ENCODE measurements at regions not wholly inside any gene's neighbourhood (a gene's known extent, or its start where the extent isn't known, plus 50 kb on each side); places are given as distances from the start of the nearest gene placed in this dataset.
A peak's percentile ranks its signal among the peaks of the same experiment; 100 is the strongest.
"Not testable (repeated sequence)": the region's sequence is repeated elsewhere in the genome, so short reads cannot be mapped to it uniquely, and the experiment has no call there.

DNA sequence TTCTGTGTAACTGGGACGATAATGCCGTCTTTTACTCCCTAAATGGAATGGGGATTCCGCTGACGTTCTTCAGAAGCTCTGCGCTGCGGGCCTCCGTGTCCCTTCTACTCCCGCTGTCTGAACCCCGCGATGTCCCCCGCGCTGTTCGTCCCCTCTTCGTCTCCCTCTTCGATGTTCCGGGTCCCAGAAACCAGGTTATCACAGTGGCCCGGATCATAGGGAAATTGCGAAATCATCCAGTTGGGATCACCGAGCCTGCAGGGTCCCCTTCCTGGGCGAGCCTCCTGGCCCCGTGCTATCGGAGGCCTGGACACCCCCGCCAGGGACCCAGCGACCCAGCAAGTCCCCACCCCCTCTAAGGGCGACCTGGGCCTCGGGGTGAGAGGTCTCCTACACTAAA is 154.2 kb downstream of the PPIAL4G start:
- peak overlapping the region in 2 of 10 donors; percentile 27 to 37 for H3K4me3 Mint-ChIP-seq
- peaks cover 0 to 10% (median 2%) of the 10 kb centered on the region in 11 donors for H3K9me3 Mint-ChIP-seq
- CTCF ChIA-PET, result no interaction called here
- Histone ChIP-seq H3K36me3 (ENCODE audit: control insufficient read depth in 2 of 3, insufficient read depth in 3 of 3, low read length in 3 of 3) (no peaks in the 10 kb centered on the region), H3K4me1 (ENCODE audit: control insufficient read depth in 2 of 2, insufficient read depth in 2 of 2, low read length in 2 of 2) (peaks cover 0 to 2% of the 10 kb centered on the region in 2 donors), H3K27ac (ENCODE audit: low read depth, low read length) (no peak overlapping the region), H3K9me3 (ENCODE audit: control insufficient read depth in 2 of 3, low read length in 3 of 3) (no peaks in the 10 kb centered on the region), H3K27me3 (ENCODE audit: control insufficient read depth in 2 of 2, insufficient read depth in 2 of 2, low read length in 2 of 2) (no peaks in the 10 kb centered on the region), H3K4me3 (ENCODE audit: low read length) (no peak overlapping the region)
- POLR2A ChIA-PET, result no interaction called here
- H3K27ac Mint-ChIP-seq, result no peak overlapping the region
- peaks cover 10 to 61% (median 34%) of the 10 kb centered on the region in 5 donors for H3K27me3 Mint-ChIP-seq
- DNase-seq (no peak), ATAC-seq (no peak)
- intact Hi-C loops (cut with micrococcal nuclease), result loop anchor here in 1 of 2 donors (1.0 kb wide), 1 partner anchor 9 kb away; no protein-coding TSS in a partner anchor
- peaks cover 2 to 11% (median 7%) of the 10 kb centered on the region in 7 donors for H3K4me1 Mint-ChIP-seq
- peaks cover 0 to 11% (median 4%) of the 10 kb centered on the region in 5 donors for H3K36me3 Mint-ChIP-seq

DNA sequence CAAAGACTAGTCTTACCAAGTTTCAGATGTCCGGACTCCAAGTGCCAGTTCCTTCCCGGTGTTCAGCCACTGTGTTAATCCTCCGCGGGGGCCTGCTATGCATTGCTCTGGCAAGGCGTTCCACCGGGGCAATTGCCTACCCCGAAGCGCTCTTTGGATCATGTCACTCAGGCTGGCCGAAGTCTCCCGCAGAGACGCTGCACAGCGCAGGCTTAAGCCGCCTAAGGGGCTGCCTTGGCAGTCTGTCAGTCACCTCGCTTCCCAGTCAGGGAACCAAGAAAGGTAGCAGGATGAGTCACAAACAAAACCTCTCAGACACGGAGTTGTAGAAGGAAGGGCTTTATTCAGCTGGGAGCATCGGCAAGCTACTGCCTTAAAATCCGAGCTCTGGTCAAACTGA is 158.1 kb downstream of the PPIAL4G start:
- H3K4me1 ChIP-seq (ENCODE audit: control insufficient read depth in 2 of 2, insufficient read depth in 2 of 2, low read length in 2 of 2); intact Hi-C loops (cut with micrococcal nuclease); H3K27ac Mint-ChIP-seq; H3K9me3 Mint-ChIP-seq; H3K4me3 Mint-ChIP-seq; ATAC-seq; H3K27me3 ChIP-seq (ENCODE audit: control insufficient read depth in 2 of 2, insufficient read depth in 2 of 2, low read length in 2 of 2); POLR2A ChIA-PET; H3K9me3 ChIP-seq (ENCODE audit: control insufficient read depth in 2 of 3, low read length in 3 of 3); H3K27ac ChIP-seq (ENCODE audit: low read depth, low read length); CTCF ChIA-PET; H3K36me3 ChIP-seq (ENCODE audit: control insufficient read depth in 2 of 3, insufficient read depth in 3 of 3, low read length in 3 of 3); DNase-seq; H3K4me3 ChIP-seq (ENCODE audit: low read length): not testable (repeated sequence)
- Mint-ChIP-seq H3K4me1 (peaks cover 4 to 12% (median 6%) of the 10 kb centered on the region in 7 donors), H3K27me3 (peaks cover 10 to 53% (median 25%) of the 10 kb centered on the region in 5 donors), H3K36me3 (peaks cover 0 to 11% (median 0%) of the 10 kb centered on the region in 5 donors)

DNA sequence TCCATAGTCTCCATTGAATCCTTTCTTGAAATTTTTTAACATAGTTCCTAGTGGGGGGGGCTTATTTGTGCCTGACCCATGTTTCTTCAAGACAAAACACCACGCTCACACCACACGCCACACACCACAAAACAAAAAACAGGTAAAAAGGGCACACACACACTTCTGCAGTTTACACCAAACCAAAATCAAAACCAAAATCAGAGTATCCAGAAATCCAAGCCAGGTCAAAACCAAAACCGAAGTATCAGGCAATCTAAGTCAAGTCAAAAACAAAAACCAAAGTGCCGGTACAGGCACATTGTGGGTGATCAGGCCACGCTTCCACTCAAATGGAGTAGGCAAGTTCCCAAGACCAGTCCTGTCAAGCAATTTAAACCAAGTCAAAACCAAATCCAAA is 158.6 kb downstream of the PPIAL4G start:
- H3K27me3 ChIP-seq (ENCODE audit: control insufficient read depth in 2 of 2, insufficient read depth in 2 of 2, low read length in 2 of 2); H3K27ac Mint-ChIP-seq; ATAC-seq; POLR2A ChIA-PET; H3K4me1 ChIP-seq (ENCODE audit: control insufficient read depth in 2 of 2, insufficient read depth in 2 of 2, low read length in 2 of 2); H3K9me3 ChIP-seq (ENCODE audit: control insufficient read depth in 2 of 3, low read length in 3 of 3); H3K36me3 ChIP-seq (ENCODE audit: control insufficient read depth in 2 of 3, insufficient read depth in 3 of 3, low read length in 3 of 3); intact Hi-C loops (cut with micrococcal nuclease); H3K4me3 ChIP-seq (ENCODE audit: low read length); H3K4me3 Mint-ChIP-seq; H3K27ac ChIP-seq (ENCODE audit: low read depth, low read length); H3K9me3 Mint-ChIP-seq; CTCF ChIA-PET; DNase-seq: not testable (repeated sequence)
- Mint-ChIP-seq H3K4me1 (peaks cover 5 to 13% (median 7%) of the 10 kb centered on the region in 7 donors), H3K27me3 (peaks cover 6 to 50% (median 20%) of the 10 kb centered on the region in 5 donors), H3K36me3 (peaks cover 0 to 11% (median 0%) of the 10 kb centered on the region in 5 donors)

DNA sequence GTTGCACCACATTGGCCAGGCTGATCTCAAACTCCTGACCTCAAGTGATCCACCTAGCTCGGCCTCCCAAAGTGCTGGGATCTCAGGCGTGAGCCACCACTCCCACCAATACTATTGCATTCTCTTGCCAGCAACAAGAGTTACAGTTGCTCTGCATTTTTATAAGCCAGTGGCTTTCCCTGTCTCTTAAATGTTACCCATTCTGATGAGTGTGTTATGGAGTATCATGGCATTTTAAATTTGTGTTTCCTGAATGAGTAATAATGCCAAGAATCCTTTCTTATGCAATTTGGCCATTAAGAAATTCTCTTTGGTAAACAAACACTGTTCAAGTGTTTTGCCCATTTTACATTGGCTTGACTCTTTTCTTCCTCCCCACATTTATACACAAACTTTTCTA is 163.0 kb downstream of the PPIAL4G start:
- peaks cover 16 to 43% (median 27%) of the 10 kb centered on the region in 7 donors for H3K4me1 Mint-ChIP-seq
- POLR2A ChIA-PET; H3K9me3 Mint-ChIP-seq; H3K4me3 Mint-ChIP-seq; H3K4me3 ChIP-seq (ENCODE audit: low read length); DNase-seq; ATAC-seq; H3K27ac ChIP-seq (ENCODE audit: low read depth, low read length); CTCF ChIA-PET; H3K27me3 ChIP-seq (ENCODE audit: control insufficient read depth in 2 of 2, insufficient read depth in 2 of 2, low read length in 2 of 2); H3K9me3 ChIP-seq (ENCODE audit: control insufficient read depth in 2 of 3, low read length in 3 of 3); H3K36me3 ChIP-seq (ENCODE audit: control insufficient read depth in 2 of 3, insufficient read depth in 3 of 3, low read length in 3 of 3); H3K36me3 Mint-ChIP-seq: not testable (repeated sequence)
- H3K27ac Mint-ChIP-seq, result peak overlapping the region in 1 of 9 donors; percentile 9
- intact Hi-C loops (cut with micrococcal nuclease), result loop anchor here in 1 of 2 donors (1.0 kb wide), 1 partner anchor 8 kb away; no protein-coding TSS in a partner anchor
- H3K27me3 Mint-ChIP-seq, result peaks cover 0 to 56% (median 9%) of the 10 kb centered on the region in 5 donors
- H3K4me1 ChIP-seq (ENCODE audit: control insufficient read depth in 2 of 2, insufficient read depth in 2 of 2, low read length in 2 of 2), result peaks cover 10 to 16% of the 10 kb centered on the region in 2 donors

- H3K9me3 ChIP-seq (ENCODE audit: control insufficient read depth in 2 of 3, low read length in 3 of 3), result no peaks in the 10 kb centered on the region
- peaks cover 16 to 42% (median 27%) of the 10 kb centered on the region in 7 donors for H3K4me1 Mint-ChIP-seq
- H3K9me3 Mint-ChIP-seq, result peaks cover 0 to 7% (median 0%) of the 10 kb centered on the region in 11 donors
- H3K4me1 ChIP-seq (ENCODE audit: control insufficient read depth in 2 of 2, insufficient read depth in 2 of 2, low read length in 2 of 2), result peaks cover 10 to 16% of the 10 kb centered on the region in 2 donors
- ATAC-seq, result no peak
- peak overlapping the region in 6 of 9 donors; percentile 3 to 87 (median 64) for H3K27ac Mint-ChIP-seq
- CTCF ChIA-PET, result no interaction called here
- intact Hi-C loops (cut with micrococcal nuclease), result loop anchor here (5.0 to 10.0 kb wide), 3 partner anchors 33 to 1234 kb away; no protein-coding TSS in a partner anchor
- H3K27me3 ChIP-seq (ENCODE audit: control insufficient read depth in 2 of 2, insufficient read depth in 2 of 2, low read length in 2 of 2), result no peaks in the 10 kb centered on the region
- H3K27me3 Mint-ChIP-seq, result peaks cover 0 to 56% (median 10%) of the 10 kb centered on the region in 5 donors
- POLR2A ChIA-PET, result interaction anchor here (1.6 kb wide), 1 partner anchor 16 kb away, joined by 7 read pairs; no protein-coding TSS in a partner anchor
- H3K36me3 Mint-ChIP-seq, result no peaks in the 10 kb centered on the region
- peak overlapping the region; percentile 67 for H3K4me3 ChIP-seq (ENCODE audit: low read length)
- H3K36me3 ChIP-seq (ENCODE audit: control insufficient read depth in 2 of 3, insufficient read depth in 3 of 3, low read length in 3 of 3), result no peaks in the 10 kb centered on the region
- peak overlapping the region; percentile 86 to 98 (median 94) for H3K4me3 Mint-ChIP-seq
- H3K27ac ChIP-seq (ENCODE audit: low read depth, low read length), result no peak overlapping the region
- DNase-seq, result no peak
Observed at GRCh38 chr1:148318904-148319242, 164.2 kb downstream of the PPIAL4G start.

GRCh38 chr1:148318123-148318903 is 164.8 kb downstream of the PPIAL4G start:
- H3K4me3 Mint-ChIP-seq, result peak overlapping the region; percentile 86 to 98 (median 94)
- ATAC-seq, result peak; percentile 87
- H3K9me3 Mint-ChIP-seq, result peaks cover 0 to 8% (median 0%) of the 10 kb centered on the region in 11 donors
- ChIA-PET POLR2A (interaction anchor here (1.6 kb wide), 1 partner anchor 16 kb away, joined by 7 read pairs; no protein-coding TSS in a partner anchor), CTCF (interaction anchor here (0.7 kb wide), 1 partner anchor 20 kb away, joined by 3 read pairs; no protein-coding TSS in a partner anchor)
- Histone ChIP-seq H3K27me3 (ENCODE audit: control insufficient read depth in 2 of 2, insufficient read depth in 2 of 2, low read length in 2 of 2) (no peaks in the 10 kb centered on the region), H3K27ac (ENCODE audit: low read depth, low read length) (peak overlapping the region; percentile 9), H3K4me1 (ENCODE audit: control insufficient read depth in 2 of 2, insufficient read depth in 2 of 2, low read length in 2 of 2) (peaks cover 10 to 16% of the 10 kb centered on the region in 2 donors), H3K4me3 (ENCODE audit: low read length) (peak overlapping the region; percentile 67), H3K9me3 (ENCODE audit: control insufficient read depth in 2 of 3, low read length in 3 of 3) (no peaks in the 10 kb centered on the region), H3K36me3 (ENCODE audit: control insufficient read depth in 2 of 3, insufficient read depth in 3 of 3, low read length in 3 of 3) (no peaks in the 10 kb centered on the region)
- no peaks in the 10 kb centered on the region for H3K36me3 Mint-ChIP-seq
- intact Hi-C loops (cut with micrococcal nuclease), result loop anchor here (5.0 to 10.0 kb wide), 3 partner anchors 34 to 1234 kb away; no protein-coding TSS in a partner anchor
- DNase-seq, result peak in 8 of 9 donors; percentile 24 to 67 (median 48)
- H3K4me1 Mint-ChIP-seq, result peaks cover 16 to 42% (median 27%) of the 10 kb centered on the region in 7 donors
- peak overlapping the region; percentile 41 to 87 (median 66) for H3K27ac Mint-ChIP-seq
- H3K27me3 Mint-ChIP-seq, result peaks cover 0 to 56% (median 10%) of the 10 kb centered on the region in 5 donors

Measured in naive thymus-derived CD4-positive, alpha-beta T cell (primary cell).